Ovary (tissue), 3 donors: ENCODE measurements at regions not wholly inside any gene's neighbourhood (a gene's known extent, or its start where the extent isn't known, plus 50 kb on each side); places are given as distances from the start of the nearest gene placed in this dataset.

Experiments used
- EP300 ChIP-seq: sonication (generic); formaldehyde crosslinking; IDR thresholded peaks from one replicate; pipeline ENCODE4 v1.6.1; 2017; ENCODE audit warnings: antibody characterized with exemption
- TF ChIP-seq, protein P1 (sequence below), 3 donors: fragments of 450-650 bp in 2 of 3; fragments of 200-600 bp in 1 of 3; IDR thresholded peaks; one replicate each; pipeline versions ENCODE4 v1.5.1 to v1.8.0; 2016 to 2022; ENCODE audit warnings: antibody characterized with exemption in 3 of 3, mild to moderate bottlenecking in 1 of 3
- donor health status: DM: no; HTN: no; CAD: no.

- TF ChIP-seq EP300 = no peak
- TF ChIP-seq, protein P1, sequence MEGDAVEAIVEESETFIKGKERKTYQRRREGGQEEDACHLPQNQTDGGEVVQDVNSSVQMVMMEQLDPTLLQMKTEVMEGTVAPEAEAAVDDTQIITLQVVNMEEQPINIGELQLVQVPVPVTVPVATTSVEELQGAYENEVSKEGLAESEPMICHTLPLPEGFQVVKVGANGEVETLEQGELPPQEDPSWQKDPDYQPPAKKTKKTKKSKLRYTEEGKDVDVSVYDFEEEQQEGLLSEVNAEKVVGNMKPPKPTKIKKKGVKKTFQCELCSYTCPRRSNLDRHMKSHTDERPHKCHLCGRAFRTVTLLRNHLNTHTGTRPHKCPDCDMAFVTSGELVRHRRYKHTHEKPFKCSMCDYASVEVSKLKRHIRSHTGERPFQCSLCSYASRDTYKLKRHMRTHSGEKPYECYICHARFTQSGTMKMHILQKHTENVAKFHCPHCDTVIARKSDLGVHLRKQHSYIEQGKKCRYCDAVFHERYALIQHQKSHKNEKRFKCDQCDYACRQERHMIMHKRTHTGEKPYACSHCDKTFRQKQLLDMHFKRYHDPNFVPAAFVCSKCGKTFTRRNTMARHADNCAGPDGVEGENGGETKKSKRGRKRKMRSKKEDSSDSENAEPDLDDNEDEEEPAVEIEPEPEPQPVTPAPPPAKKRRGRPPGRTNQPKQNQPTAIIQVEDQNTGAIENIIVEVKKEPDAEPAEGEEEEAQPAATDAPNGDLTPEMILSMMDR (IDR thresholded peaks at IDR 0.05) = no peak
Measured at GRCh38 chr4:81965454-81965853, 408.3 kb downstream of the HNRNPD start.
